ENCODE measurements at regions not wholly inside any gene's neighbourhood (a gene's known extent, or its start where the extent isn't known, plus 50 kb on each side); places are given as distances from the start of the nearest gene placed in this dataset.
"Not testable (repeated sequence)": the region's sequence is repeated elsewhere in the genome, so short reads cannot be mapped to it uniquely, and the experiment has no call there.

DNA sequence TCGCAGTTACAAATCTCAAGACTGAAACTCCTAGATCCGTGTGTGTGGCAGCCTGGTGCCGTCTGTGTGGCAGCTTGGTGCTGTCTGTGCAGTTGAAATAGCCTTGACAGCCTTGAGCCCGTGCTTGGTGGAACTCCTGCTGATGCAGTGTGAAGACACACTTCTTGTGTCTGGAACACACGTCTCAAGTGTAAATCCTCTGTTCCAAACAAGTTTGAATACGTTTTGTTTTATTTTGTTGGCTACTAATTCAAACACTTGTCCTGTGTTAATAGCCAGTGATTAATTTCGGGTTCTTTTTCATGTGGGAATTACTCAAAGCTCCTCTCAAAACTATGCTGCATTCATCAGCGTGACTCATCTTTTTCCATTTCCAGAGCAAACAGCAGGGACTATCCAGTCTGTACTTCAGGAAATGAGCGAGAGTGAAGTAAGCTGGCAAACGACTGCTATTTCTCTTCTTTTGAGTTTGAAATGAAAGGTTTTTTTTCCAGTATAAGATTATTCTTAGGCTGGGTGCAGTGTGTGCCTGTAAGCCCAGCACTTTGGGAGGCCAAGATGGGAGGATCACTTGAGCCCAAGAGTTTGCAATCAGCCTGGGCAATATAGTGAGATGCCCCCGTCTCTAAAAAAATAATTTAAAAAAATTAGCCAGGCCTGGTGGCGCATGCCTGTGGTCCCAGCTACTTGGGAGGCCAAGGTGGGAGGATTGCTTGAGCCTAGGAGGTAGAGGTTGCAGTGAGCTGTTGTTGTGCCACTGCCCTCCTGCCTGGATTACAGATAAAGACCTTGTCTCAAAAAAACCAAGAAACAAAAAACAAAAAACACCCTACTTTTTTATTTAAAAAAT, 152.9 kb downstream of the SPP2 start:
- no peak for DNase-seq (ENCODE audit: low spot score)
- ATAC-seq = no peak

DNA sequence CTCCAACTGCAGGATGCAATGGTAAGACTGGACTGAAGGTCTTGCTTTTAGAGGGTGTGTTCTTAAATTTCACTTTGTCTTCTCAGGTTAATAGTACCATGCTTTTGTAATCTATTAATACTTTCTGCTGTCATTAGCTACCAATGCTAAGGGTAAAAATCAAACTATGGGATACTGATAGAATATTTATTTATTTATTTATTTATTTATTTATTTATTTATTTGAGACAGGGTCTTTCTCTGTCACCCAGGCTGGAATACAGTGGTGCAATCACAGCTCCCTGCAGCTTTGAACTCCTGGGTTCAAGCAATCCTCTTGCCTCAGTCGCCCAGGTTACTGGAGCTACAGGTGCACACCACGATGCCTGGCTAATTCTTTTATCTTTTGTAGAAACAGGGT, 152.1 kb downstream of the SPP2 start:
- no peak for DNase-seq (ENCODE audit: low spot score)
- ATAC-seq = no peak

DNA sequence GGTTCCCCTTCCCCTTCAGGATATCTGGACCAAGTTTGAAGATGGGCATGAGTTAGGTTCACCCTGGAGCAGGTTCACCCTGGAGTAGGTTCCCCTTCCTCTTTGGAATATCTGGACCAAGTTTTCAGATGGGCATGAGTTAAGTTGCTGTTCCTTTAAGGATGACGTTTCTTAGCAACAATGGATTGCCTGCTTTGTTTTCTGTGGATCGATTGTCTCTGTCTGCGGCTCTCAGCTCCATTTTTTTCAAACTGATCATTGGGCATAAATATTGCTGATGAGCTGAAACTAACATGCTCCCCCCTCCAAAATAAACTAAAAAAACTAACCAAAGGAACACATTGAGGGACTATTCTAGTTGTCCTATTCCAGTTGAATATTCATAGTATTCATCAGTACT, 149.5 kb downstream of the SPP2 start:
- ATAC-seq = no peak
- DNase-seq (ENCODE audit: low spot score) = no peak

DNA sequence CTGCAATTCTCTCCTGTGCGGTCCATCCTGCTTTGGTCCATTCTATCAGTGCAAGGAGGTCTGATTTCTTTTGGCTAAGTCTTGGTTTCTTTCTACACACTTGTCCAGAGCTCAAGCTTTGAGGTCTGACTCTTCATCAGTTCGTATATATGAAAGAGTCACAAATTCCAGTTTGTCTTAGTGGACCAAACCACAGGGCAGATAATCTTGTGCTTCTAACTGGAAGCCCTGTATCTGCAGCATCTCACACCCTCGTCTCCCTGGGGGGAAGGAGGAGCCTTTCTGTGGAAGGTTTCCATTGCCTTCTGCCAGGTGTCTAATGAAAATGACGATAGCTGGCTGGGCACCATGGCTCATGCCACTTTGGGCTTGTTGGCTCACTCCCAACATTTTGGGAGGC, 148.5 kb downstream of the SPP2 start:
- DNase-seq (ENCODE audit: low spot score) (no peak), ATAC-seq (no peak)

DNA sequence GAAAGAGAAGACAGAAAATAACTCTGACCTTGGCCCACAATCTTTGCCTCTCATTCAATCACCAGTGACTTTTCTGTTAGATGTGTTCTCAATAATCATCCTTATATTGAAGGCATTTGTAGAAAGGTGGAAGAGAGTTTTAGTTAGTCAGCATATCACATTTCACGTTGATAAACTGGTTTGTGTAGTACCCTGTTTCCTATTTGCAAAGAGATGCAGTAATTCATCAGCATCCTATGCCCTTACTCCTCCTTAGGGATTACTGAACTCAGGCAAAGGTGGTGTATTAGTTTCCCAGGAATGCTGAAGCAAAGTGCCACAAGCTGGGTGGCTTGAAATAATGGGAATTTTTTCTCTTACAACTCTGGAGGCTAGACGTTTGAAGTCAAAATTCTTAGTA, 145.0 kb downstream of the SPP2 start:
- ATAC-seq (no peak), DNase-seq (ENCODE audit: low spot score) (no peak)

DNA sequence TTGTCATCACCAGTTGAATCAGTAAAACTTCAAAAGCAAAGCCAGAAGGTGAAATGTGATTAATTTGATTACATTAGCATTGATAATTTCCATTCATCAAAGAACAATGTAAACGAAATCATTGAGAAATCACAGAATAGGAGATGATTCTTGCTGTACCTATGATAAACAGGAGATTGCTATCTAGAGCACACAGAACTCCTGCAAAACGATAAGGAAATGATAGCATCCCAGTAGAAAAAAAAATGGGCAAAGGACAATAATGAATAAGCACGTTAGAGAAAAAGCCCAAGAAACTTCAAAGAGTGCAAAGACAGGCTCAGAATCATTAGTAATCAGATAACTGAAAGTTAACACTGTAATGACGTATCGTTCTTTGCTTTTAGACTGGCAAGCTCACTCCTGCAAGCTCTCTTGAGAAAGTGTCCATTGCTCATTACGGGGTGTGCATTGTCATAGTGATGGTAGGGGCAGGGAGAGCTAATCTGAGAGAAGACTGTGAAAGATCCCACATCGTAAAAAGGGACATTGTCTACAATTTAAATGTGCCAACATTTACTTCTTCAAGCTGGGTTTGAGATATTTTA, 143.6 kb downstream of the SPP2 start:
- ATAC-seq = no peak
- no peak for DNase-seq (ENCODE audit: low spot score)

DNA sequence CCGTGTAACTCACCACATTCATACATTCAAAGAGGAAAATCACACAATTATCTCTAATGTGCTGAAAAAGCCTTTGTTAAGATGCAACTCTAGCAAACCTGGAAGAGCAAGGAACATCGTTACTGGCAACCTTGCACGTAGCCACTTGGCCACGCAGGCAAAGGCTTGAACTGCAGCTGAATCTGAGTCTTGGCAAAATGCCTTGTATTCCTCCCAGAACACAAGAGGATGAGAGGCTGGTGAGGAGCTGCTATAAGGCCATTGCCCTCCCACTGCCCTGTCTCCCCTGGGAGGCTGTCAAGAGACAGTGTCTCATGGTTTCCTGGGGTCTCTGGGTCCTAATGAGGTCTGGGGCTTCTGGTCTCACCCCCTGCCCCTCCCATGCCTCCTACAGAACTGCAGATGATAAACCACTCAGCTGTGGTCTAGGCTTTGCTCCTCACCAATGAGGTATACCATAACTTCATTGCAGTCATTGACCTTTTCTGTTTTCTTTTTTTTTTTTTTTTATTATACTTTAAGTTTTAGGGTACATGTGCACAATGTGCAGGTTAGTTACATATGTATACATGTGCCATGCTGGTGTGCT, 141.4 kb downstream of the SPP2 start:
- ATAC-seq (peak; percentile 38), DNase-seq (ENCODE audit: low spot score) (no peak)

DNA sequence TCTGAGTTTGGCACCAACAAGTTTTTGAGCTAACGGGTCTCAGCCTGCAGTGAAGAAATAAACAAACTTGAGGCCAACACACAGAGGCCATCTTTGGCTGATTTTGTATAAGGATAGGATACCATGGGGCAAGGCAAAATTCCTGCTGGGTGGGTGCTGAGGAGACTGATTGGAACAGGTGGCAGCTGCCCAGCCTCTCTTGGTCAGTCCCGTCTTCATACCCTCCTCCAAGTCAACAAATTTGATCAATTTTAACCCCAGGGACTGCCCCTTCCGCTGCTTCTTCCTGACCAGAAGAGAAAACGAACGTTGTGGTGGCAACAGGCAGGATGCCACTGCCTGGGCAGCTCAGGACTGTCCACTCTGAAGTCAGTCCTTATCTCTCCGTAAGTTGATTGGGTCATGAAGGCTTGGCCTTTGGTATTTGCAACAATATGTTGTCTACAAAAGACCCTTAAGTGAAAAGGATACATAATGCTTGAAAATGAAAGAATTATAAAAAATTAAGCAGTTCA, 139.3 kb downstream of the SPP2 start:
- DNase-seq (ENCODE audit: low spot score) = no peak
- no peak for ATAC-seq

DNA sequence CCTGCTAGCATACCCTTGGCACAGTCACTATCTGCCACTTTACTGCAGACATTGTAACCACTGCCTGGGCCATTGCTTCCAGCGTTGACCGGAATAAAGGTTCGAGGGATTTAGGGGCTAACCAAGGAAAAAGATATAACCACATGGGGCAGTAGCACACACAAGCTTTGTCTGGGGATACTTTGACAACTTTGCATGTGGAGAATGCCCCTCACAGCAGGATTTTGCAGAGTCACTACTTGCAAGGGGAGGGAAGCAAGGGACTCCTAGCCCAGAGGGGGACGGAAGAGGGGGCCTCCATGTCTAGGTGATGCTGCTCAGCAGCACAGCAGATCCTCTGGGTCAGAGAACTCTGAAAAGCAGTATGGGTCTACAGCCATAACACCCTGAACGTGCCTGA, 138.7 kb downstream of the SPP2 start:
- ATAC-seq = no peak
- no peak for DNase-seq (ENCODE audit: low spot score)

DNA sequence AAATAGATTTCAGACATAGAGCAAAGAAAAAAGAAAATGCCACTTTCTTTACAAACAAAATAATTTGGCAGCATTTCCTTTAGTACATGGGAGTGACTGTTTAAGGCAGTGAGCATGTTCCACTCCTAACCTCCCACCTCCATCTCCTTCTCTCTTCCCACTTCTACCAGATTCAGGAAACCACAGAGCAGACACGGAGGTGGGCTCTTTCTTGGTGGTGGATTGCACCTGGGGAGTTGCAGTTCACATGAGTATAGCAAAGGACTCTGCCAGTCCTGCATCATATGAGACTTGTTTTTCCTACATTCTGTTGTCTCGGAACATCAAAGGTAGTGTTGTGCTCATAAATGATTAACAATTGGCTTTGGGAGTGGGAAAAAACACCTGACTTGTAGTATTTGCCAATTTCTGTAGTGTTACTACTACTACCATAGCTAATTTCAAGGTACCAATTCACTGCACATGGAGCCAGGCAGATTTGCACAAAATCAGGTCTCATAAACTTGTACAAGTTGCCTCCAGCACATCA, 137.2 kb downstream of the SPP2 start:
- no peak for ATAC-seq
- no peak for DNase-seq (ENCODE audit: low spot score)

DNA sequence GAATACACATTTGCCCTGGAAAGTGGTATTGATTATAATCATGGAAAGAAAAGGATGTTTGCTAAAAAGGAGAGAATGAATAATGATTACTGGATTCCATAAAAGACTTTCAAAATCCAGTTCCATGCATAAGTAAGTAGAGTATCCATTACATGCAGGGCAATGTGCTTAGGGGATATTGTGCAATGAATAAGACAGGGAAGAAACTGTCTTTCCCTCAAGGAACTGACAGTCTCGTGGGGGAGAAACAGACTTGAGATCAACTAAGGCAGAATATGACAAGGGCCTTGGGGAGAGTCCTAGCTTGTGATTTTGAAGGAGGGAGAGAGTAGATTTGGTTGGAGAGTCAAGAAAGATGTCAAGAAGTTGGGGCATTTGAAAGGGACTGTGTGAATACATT, 130.6 kb downstream of the SPP2 start:
- no peak for DNase-seq (ENCODE audit: low spot score)
- no peak for ATAC-seq

DNA sequence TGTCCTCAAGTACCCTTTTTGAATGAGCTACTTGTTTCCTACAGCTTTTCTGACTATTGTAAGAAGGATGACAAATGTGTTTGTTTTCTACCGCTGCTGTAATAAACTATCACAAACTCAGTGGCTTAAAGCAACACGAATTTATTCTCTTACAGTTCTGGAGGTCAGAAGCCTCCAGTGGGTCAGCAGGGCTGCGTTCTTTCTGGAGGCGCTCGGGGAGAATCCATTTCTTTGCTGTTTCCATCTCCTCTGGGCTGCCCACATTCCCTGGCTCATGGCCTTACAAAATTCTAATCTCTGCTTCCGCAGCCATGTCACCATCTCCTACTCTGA, 128.5 kb downstream of the SPP2 start:
- DNase-seq (ENCODE audit: low spot score) (no peak), ATAC-seq (no peak)

DNA sequence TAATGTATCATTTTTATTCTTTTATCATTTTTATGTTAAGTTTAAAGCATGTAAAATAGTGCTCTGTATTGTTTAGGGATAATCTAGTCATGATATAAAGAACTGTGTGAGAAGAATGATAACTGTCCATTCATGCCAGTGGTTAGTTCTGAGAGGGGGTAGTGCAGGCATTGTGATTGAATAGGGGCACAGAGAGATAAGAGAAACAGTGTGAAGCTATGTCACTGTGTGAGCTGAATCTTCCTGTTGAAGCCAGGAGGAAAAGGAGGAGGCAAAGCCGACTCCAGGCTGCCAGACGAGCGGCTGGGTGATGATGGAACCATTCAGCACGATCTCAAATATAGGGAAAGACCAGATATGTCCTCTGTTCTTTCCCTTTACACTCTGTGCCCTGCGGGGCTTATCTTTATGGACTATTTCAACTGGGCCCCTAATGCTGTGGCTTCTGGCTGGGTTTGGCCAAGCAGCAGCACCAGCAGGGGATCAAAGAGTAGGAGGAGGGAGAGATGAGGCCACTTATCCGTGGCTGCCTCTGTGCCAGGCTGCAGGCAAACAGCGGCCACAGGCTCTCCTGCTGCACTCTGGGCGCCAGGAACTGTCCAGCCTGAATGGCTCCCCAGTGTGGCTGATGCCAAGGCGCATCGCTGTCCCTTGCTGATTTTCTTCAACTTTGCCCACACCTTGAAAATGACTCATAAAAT, 128.0 kb downstream of the SPP2 start:
- ATAC-seq = no peak
- DNase-seq (ENCODE audit: low spot score) = no peak

DNA sequence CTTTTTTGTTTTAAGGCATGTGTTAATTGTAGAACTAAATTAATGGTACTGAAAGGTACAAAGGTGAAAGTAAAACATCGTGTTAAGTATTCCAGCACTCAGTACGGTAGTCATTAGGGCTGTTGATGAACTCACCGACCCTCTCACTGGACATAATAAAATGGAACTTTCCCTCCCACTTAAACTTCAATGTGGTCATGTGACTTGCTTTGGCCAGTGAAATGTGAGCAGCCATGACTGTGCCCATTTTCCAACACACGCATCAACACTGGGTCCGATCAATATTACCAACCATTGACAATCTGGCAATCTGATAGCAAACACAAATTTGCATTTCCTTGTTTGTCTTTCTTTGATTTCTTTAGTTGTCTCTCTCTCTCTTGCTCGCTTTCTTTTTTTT, 125.1 kb downstream of the SPP2 start:
- ATAC-seq = no peak
- DNase-seq (ENCODE audit: low spot score) = no peak

DNA sequence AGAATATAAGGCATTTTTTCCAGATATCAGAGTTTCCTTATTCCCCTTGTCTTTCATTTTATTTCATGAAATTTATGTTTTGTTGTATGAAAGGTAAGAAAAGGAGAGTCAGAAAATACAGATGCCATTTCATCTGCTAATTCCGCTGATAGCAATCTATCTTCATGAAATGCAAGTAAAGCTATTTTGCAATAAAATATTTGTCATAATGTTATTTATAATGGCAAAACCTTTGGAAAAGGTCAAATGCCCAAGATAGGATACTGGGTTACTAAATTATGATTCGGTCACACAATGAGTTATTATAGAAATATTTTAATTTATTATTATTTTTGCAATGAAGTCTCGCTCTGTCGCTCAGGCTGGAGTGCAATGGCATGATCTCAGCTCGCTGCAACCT, 124.2 kb downstream of the SPP2 start:
- no peak for ATAC-seq
- DNase-seq (ENCODE audit: low spot score) = no peak

DNA sequence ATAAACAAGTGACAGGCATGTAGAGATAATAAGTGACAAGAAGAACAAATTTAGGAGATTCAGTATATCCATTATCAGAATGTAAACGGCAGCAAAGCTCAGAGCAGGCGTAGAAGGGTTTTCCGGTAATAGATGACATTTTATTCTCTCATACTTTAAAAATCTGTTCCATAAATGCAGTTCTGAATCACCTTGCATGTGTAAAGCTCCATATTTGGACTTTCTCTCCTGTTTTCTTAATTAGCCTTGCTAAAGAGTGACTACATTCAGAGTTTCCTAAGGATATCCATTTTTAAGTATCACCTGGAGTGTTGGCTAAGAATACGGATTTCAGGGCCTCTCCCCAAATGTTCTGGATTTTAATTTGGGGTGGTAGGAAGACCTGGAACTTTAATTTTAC, 122.0 kb downstream of the SPP2 start:
- ATAC-seq (no peak), DNase-seq (ENCODE audit: low spot score) (no peak)

DNA sequence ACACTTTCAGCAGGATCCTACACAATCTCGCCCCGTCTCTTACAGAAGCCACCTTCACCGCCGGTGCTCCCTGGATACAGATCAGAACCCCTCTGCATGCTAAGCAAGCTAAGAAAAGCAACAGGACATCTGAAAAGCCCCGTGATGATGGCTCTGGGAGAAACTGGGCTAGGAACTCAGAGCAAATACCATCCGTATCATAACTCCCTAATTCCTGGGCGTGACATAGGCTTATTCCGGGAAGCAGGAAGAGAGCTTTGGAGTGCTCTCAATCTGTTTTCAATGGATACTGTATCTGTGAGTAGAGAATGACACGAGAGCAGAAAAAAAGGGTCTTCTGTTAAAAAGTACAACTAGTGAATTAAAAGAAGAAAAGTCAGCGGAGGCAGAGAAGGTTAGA, 121.6 kb downstream of the SPP2 start:
- DNase-seq (ENCODE audit: low spot score) (no peak), ATAC-seq (no peak)

DNA sequence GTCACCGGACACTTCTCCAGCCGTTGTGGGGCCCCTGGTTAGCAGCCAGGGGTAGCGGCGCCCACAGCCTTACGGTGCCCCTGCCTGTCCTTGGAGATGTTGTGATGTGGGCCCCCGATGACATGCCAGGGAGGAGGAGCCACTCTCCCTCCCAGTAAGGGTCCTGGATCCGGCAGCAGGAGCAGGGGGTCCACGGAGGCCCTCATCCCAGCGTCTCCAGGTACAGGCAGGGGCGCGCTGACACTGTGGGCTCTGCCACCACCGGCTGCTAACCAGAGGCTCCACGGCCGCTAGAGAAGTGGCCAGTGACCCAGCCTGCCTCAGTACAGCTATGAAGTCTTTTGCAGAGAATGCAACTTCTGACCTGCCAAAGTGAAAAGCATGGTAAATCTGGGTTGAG, 121.2 kb downstream of the SPP2 start:
- no peak for ATAC-seq
- no peak for DNase-seq (ENCODE audit: low spot score)

DNA sequence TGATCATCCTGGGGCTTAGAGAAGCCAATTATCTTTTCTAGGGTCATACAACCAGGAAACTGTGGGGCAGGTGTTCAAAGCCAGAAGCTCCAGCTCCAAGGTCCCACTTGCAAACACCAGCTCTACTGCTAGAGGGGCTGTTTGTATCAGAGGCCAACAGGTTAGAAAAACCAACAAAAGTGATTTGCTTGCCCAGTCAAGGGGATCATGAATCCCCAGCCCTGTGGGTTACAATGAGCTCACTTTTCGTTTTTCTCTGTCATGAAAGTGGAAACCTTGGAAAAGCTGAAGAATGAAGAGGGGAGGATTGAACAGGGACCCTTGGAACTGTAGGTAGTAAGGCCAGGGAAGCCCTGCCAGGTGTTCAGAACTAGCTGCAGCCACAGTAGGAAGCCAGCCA, 119.2 kb downstream of the SPP2 start:
- no peak for DNase-seq (ENCODE audit: low spot score)
- ATAC-seq = no peak

DNA sequence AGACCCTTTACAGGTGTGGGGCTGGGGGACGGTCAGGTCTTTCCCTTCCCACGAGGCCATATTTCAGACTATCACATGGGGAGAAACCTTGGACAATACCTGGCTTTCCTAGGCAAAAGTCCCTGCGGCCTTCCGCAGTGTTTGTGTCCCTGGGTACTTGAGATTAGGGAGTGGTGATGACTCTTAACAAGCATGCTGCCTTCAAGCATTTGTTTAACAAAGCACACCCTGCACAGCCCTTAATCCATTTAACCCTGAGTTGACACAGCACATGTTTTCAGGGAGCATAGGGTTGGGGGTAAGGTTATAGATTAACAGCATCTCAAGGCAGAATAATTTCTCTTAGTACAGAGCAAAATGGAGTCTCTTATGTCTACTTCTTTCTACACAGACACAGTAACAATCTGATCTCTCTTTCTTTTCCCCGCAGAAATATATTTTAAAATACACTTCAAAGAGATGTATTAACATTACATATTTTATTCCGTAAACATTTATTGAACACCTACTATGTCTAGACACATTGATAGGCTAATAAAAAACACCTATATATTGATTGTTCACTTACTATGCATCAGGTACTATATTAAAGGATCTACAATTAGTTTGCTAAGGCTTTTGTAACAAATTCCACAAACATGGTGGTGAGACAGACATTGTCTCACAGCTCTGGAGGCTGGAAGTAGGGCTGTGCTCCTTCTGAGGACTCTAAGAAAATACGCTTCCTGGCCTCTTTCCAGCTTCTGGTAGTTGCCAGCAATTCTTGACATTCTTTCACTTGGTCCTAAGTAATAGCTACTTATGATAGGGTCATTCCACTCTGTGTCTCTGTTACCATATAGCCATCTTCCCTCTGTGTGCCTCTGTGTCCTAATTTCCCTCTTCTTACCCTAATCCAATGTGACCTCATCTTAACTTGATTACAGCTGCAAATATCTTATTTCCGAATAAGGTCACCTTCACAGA, 118.4 kb downstream of the SPP2 start:
- not testable (repeated sequence) for DNase-seq (ENCODE audit: low spot score); ATAC-seq

Measured in left lobe of liver (tissue), 2 donors.